ENCODE measurements at regions not wholly inside any gene's neighbourhood (a gene's known extent, or its start where the extent isn't known, plus 50 kb on each side); places are given as distances from the start of the nearest gene placed in this dataset.

DNA sequence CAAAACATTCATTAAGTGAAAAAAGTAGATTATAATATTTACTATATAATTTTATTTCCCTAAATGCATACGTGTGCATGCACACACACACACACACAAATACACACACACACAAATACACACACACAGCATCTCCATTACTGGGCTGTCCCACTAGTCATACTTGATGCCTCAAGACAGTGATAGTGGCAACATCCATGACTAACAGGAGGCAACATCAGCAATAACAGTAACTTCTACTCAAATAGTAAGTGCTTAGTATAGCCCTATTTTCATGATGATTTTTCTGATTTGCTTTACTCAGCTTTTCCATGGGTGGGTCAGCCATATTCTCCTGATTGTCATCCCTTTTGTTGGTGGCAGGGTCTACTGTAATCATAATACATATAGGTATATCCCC lies 325.9 kb upstream of the TEX13C start:
- intact Hi-C loops (cut with DNase I; ENCODE audit: low total_unique reads): no loop called here
- no peak for DNase-seq (ENCODE audit: low spot score in 2 of 2)
- WGBS, 2 donors: 67 to 96% methylated on average over 1 of the region's 1 CpG
- H3K4me3 ChIP-seq (ENCODE audit: low read depth, poor library complexity, severe bottlenecking): no peak overlapping the region
- no peak for TF ChIP-seq POLR2A (IDR thresholded peaks at IDR 0.05)
- TF ChIP-seq, protein P1, sequence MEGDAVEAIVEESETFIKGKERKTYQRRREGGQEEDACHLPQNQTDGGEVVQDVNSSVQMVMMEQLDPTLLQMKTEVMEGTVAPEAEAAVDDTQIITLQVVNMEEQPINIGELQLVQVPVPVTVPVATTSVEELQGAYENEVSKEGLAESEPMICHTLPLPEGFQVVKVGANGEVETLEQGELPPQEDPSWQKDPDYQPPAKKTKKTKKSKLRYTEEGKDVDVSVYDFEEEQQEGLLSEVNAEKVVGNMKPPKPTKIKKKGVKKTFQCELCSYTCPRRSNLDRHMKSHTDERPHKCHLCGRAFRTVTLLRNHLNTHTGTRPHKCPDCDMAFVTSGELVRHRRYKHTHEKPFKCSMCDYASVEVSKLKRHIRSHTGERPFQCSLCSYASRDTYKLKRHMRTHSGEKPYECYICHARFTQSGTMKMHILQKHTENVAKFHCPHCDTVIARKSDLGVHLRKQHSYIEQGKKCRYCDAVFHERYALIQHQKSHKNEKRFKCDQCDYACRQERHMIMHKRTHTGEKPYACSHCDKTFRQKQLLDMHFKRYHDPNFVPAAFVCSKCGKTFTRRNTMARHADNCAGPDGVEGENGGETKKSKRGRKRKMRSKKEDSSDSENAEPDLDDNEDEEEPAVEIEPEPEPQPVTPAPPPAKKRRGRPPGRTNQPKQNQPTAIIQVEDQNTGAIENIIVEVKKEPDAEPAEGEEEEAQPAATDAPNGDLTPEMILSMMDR (IDR thresholded peaks at IDR 0.05): no peak

DNA sequence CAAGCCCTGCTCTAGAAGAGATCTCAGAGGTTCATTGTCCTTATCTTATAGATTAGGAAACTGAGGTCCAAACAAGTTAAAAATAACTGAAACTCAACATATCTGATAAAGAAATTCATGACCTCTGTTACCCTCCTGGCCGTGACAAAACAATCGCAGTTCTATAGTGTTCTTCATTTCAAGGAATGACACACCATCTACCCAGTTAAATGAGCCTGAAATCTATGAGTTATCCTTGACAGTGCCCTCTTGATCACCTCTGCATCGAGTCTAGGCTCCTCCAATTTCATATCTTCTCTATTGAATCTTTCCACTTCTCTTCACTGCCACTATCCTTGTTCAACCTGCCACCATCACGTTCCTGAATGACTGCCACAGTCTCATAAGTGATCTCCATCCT lies 325.3 kb upstream of the TEX13C start:
- no peak for TF ChIP-seq POLR2A (IDR thresholded peaks at IDR 0.05)

DNA sequence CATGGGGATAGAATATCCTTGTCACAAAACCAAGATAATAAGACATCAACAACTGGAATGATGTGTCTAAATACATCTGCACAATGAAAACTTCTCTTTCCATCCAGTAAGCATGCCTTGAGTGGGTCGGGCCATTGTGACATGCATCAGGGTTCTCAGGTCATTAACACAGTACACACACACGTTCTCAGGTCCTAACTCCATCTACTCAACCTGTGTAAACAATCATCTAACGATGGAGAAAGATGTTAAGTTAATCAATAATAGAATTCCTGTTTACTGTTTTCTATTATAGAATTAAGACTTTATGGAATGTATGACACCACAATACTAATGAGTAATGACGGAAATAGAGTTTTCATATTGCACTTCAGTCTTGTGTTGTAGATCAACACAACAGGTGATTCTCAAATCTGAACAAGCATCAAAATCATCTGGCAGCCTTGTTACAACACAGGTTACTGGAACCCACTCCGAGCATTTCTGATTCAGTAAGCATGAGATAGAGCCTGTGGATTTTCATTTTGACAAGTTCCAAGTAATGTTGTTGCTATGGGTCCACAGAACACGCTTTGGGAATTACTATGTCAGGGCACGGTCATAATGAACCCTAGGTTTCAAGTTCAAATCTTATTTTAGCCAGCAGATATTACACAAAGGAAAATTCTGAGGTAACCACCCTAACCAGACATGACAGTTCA lies 315.8 kb upstream of the TEX13C start:
- intact Hi-C loops (cut with DNase I; ENCODE audit: low total_unique reads): no loop called here
- WGBS, 2 donors: 68 to 93% methylated on average over 7 of the region's 7 CpGs
- no peak for DNase-seq (ENCODE audit: low spot score in 2 of 2)
- no peak overlapping the region for H3K4me3 ChIP-seq (ENCODE audit: low read depth, poor library complexity, severe bottlenecking)
- TF ChIP-seq, protein P1 (IDR thresholded peaks at IDR 0.05): no peak
- TF ChIP-seq POLR2A (IDR thresholded peaks at IDR 0.05): no peak

More for the DNA sequence above, 325.3 kb upstream of the TEX13C start:
- intact Hi-C loops (cut with DNase I; ENCODE audit: low total_unique reads): no loop called here
- no peak for DNase-seq (ENCODE audit: low spot score in 2 of 2)
- 66 to 87% methylated on average over 4 of the region's 4 CpGs for WGBS, 2 donors
- no peak overlapping the region for H3K4me3 ChIP-seq (ENCODE audit: low read depth, poor library complexity, severe bottlenecking)

DNA sequence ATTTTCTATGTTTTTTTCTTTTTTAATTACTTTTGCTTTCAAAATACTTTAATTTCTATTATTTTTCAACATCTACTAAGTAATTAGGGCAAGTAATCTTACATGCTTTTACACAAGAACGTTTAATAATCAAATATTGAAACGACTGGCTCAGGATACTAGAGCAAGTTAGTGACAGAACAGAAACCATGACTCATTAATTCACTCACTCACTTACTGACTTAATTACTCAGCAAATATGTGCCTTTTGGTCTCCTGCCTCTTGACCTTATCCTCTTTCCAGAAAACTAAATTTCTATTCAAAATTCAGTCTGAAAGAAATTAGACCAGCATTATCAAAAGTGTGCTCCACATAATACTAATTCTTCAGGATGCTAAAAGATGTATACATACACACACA lies 314.9 kb upstream of the TEX13C start:
- no peak overlapping the region for H3K4me3 ChIP-seq (ENCODE audit: low read depth, poor library complexity, severe bottlenecking)
- 13 to 30% methylated on average over 2 of the region's 2 CpGs for WGBS, 2 donors
- intact Hi-C loops (cut with DNase I; ENCODE audit: low total_unique reads): no loop called here
- no peak for TF ChIP-seq POLR2A (IDR thresholded peaks at IDR 0.05)
- TF ChIP-seq, protein P1 (IDR thresholded peaks at IDR 0.05): no peak
- no peak for DNase-seq (ENCODE audit: low spot score in 2 of 2)

DNA sequence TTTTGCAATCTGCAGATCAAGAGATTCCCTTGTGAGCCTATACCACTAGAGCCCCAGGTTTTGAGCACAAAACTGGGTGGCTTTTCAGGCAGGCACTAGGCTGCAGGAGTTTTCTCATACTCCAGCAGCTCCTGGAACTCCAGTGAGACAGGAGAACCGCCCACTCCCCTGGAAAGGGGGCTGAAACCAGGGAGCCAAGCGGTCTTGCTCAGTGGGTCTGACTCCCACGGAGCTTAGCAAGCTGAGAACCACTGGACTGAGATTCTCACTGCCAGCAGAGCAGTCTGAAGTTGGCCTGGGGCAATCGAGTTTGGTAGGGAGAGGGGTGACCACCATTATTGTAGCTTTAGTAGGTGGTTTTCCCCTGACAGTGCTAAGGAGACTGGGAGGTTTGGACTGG lies 313.8 kb upstream of the TEX13C start:
- TF ChIP-seq, protein P1 (IDR thresholded peaks at IDR 0.05): no peak
- no peak for TF ChIP-seq POLR2A (IDR thresholded peaks at IDR 0.05)
- no peak for DNase-seq (ENCODE audit: low spot score in 2 of 2)
- intact Hi-C loops (cut with DNase I; ENCODE audit: low total_unique reads): no loop called here
- WGBS, 2 donors: 40 to 78% methylated on average over 3 to 4 of the region's 4 CpGs
- H3K4me3 ChIP-seq (ENCODE audit: low read depth, poor library complexity, severe bottlenecking): no peak overlapping the region

DNA sequence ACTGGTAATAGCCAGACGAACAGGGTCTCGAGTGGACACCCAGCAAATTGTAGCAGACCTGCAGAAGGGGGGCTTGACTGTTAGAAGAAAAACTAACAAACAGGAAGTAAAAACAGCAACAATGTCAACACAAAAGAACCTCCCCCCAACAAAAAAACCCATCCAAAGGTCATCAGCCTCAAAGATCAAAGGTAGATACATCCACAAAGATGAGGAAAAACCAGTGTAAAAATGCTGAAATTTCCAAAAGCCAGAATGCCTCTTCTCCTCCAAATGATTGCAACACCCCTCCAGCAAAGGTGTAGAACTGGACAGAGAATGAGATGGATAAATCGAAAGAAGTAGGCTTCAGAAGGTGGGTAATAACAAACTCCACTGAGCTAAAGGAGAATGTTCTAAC lies 313.0 kb upstream of the TEX13C start:
- no peak for DNase-seq (ENCODE audit: low spot score in 2 of 2)
- intact Hi-C loops (cut with DNase I; ENCODE audit: low total_unique reads): no loop called here
- H3K4me3 ChIP-seq (ENCODE audit: low read depth, poor library complexity, severe bottlenecking): no peak overlapping the region
- TF ChIP-seq POLR2A (IDR thresholded peaks at IDR 0.05): no peak
- TF ChIP-seq, protein P1 (IDR thresholded peaks at IDR 0.05): no peak
- 71 to 95% methylated on average over 3 of the region's 3 CpGs for WGBS, 2 donors
